Loucy (cell line): ENCODE measurements at regions not wholly inside any gene's neighbourhood (a gene's known extent, or its start where the extent isn't known, plus 50 kb on each side); places are given as distances from the start of the nearest gene placed in this dataset.
"Not testable (repeated sequence)": the region's sequence is repeated elsewhere in the genome, so short reads cannot be mapped to it uniquely, and the experiment has no call there.

ENCODE experiments used
- H2AFZ ChIP-seq: fragments of 200-600 bp; sonication (generic); 2 replicates; pipeline ENCODE4 v1.6.0; 2016; ENCODE audit warnings: antibody characterized with exemption, mild to moderate bottlenecking, low read length, moderate library complexity
- H3F3A ChIP-seq: fragments of 200-600 bp; 2 replicates; pipeline ENCODE4 v1.6.0; 2016; ENCODE audit warnings: antibody characterized with exemption, low read depth, mild to moderate bottlenecking
- H3K27me3 ChIP-seq: fragments of 200-600 bp; sonication (generic); 2 replicates; pipeline ENCODE4 v1.6.1; 2014; ENCODE audit warnings: low read length, mild to moderate bottlenecking; ENCODE audit not compliant: insufficient read depth, poor library complexity, severe bottlenecking
- H3K36me3 ChIP-seq: fragments of 200-600 bp; sonication (generic); 2 replicates; pipeline ENCODE4 v1.6.1; 2016; ENCODE audit warnings: low read length; ENCODE audit not compliant: insufficient read depth
- H3K4me1 ChIP-seq: fragments of 200-600 bp; sonication (generic); 2 replicates; pipeline ENCODE4 v1.5.1; 2014; ENCODE audit warnings: low read length, mild to moderate bottlenecking; ENCODE audit not compliant: insufficient read depth, poor library complexity, severe bottlenecking
- H3K4me2 ChIP-seq: fragments of 200-600 bp; sonication (generic); 2 replicates; pipeline ENCODE4 v1.6.0; 2014; ENCODE audit warnings: antibody characterized with exemption, low read length, low read depth, mild to moderate bottlenecking; ENCODE audit not compliant: poor library complexity, severe bottlenecking
- H3K4me3 ChIP-seq: fragments of 200-600 bp; sonication (generic); 2 replicates; pipeline ENCODE4 v1.5.1; 2014; ENCODE audit warnings: low read length, mild to moderate bottlenecking, mixed read lengths; ENCODE audit not compliant: poor library complexity, severe bottlenecking
- H3K79me2 ChIP-seq: fragments of 200-600 bp; sonication (generic); 2 replicates; pipeline ENCODE4 v1.6.1; 2014; ENCODE audit warnings: low read length; ENCODE audit not compliant: insufficient read depth
- H3K9ac ChIP-seq: fragments of 200-600 bp; sonication (generic); 2 replicates; pipeline ENCODE4 v1.6.0; 2014; ENCODE audit warnings: mild to moderate bottlenecking, low read depth, low read length, moderate library complexity; ENCODE audit not compliant: poor library complexity, severe bottlenecking
- H3K9me2 ChIP-seq: fragments of 200-600 bp; sonication (generic); replicated peaks from 2 replicates; pipeline ENCODE4 v1.6.1; 2016; ENCODE audit warnings: low read depth, low read length, mixed read lengths
- H3K9me3 ChIP-seq: fragments of 200-600 bp; sonication (generic); 2 replicates; pipeline ENCODE4 v1.6.1; 2014; ENCODE audit warnings: mild to moderate bottlenecking, antibody characterized with exemption, low read length, low read depth; ENCODE audit not compliant: insufficient read depth
- H4K20me1 ChIP-seq: fragments of 200-600 bp; sonication (generic); 2 replicates; pipeline ENCODE4 v1.6.0; 2014; ENCODE audit warnings: antibody characterized with exemption, low read length, mild to moderate bottlenecking; ENCODE audit not compliant: insufficient read depth, poor library complexity, severe bottlenecking
- EZH2phosphoT487 ChIP-seq: fragments of 200-600 bp; IDR thresholded peaks from 2 replicates; pipeline ENCODE4 v1.6.1; 2018; ENCODE audit warnings: antibody characterized with exemption, mild to moderate bottlenecking, moderate library complexity, borderline replicate concordance
- TF ChIP-seq, protein P1 (sequence below): fragments of 200-600 bp; sonication (generic); conservative IDR thresholded peaks from 2 replicates; pipeline ENCODE4 v1.5.1; 2014; ENCODE audit warnings: mild to moderate bottlenecking, antibody characterized with exemption, low read length

DNA sequence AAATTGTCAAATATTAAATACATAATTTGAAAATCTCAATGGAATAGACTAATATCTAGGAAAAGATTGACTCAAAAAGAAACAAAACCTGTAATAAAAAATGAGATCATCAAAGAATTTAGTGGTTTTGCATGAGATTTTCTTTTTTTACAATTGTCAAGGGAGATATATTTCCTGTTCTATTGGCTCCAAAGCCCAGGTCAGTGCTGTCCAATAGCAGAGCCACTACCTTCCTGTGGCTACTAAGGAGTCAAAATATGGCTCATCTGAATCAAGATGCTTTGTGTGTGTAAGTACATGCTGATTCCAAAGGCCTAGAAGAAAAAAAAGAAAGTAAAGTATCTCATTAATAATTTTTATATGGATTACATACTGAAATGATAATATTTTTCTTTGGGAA lies 191.9 kb downstream of the C7orf25 start:
- H3K79me2 ChIP-seq: no peaks in the 10 kb centered on the region
- TF ChIP-seq, protein P1, sequence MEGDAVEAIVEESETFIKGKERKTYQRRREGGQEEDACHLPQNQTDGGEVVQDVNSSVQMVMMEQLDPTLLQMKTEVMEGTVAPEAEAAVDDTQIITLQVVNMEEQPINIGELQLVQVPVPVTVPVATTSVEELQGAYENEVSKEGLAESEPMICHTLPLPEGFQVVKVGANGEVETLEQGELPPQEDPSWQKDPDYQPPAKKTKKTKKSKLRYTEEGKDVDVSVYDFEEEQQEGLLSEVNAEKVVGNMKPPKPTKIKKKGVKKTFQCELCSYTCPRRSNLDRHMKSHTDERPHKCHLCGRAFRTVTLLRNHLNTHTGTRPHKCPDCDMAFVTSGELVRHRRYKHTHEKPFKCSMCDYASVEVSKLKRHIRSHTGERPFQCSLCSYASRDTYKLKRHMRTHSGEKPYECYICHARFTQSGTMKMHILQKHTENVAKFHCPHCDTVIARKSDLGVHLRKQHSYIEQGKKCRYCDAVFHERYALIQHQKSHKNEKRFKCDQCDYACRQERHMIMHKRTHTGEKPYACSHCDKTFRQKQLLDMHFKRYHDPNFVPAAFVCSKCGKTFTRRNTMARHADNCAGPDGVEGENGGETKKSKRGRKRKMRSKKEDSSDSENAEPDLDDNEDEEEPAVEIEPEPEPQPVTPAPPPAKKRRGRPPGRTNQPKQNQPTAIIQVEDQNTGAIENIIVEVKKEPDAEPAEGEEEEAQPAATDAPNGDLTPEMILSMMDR: no peak
- TF ChIP-seq EZH2phosphoT487: no peak
- no peak overlapping the region for H2AFZ ChIP-seq
- peaks cover 11% of the 10 kb centered on the region; the same call in 1 of the 2 replicates for H3K9me3 ChIP-seq
- H3K4me1 ChIP-seq: peaks cover 44% of the 10 kb centered on the region
- H3K36me3 ChIP-seq: no peaks in the 10 kb centered on the region
- peak overlapping the region; percentile 85 for H3K4me2 ChIP-seq
- peak overlapping the region; percentile 55 for H3K4me3 ChIP-seq
- peak overlapping the region; percentile 60 for H3K9ac ChIP-seq
- no peaks in the 10 kb centered on the region for H3K27me3 ChIP-seq
- no peaks in the 10 kb centered on the region for H4K20me1 ChIP-seq
- no peaks in the 10 kb centered on the region for H3K9me2 ChIP-seq
- H3F3A ChIP-seq: 0 out of 2 replicates have a peak, but pooled peaks cover 6% of the 10 kb centered on the region

DNA sequence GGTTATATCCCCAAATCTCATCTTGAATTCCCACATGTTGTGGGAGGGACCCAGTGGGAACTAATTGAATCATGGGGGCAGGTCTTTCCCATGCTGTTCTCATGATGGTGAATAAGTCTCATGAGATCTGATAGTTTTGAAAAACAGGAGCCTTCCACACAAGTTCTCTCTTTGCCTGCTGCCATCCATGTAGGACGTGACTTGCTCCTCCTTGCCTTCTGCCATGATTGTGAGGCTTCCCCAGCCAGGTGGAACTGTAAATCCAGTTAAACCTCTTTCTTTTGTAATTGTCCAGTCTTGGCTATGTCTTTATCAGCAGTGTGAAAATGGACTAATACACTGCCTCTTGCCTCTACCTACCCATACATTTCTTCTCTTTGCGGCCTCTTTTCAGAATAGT lies 193.4 kb downstream of the C7orf25 start:
- not testable (repeated sequence) for H3K4me3 ChIP-seq

DNA sequence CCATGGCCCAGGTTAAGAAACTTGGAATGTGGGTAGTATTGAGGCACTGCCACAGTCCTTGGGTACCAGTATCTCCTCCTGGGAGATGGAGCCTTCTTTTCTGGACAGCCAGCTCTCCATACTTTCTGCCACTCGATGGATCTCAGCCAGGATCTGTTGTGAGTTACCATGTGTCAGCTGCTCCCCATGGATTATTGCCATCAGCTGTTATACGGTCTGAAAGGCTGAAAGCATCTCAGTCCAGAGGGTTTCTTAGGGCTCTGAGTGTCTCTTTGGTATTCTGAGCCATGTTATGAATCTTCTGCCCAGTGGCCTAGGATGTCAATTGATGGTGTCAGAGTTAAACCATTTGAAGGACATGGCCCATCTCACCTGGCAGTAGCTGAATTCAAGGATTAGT lies 197.5 kb downstream of the C7orf25 start:
- Histone ChIP-seq H3K4me3 (no peak overlapping the region), H3K9ac (no peak overlapping the region), H2AFZ (no peak overlapping the region), H3K9me3 (peaks cover 15% of the 10 kb centered on the region; the same call in 1 of the 2 replicates), H3K36me3 (no peaks in the 10 kb centered on the region), H3K79me2 (no peaks in the 10 kb centered on the region), H3K4me1 (peaks cover 16% of the 10 kb centered on the region), H3K4me2 (no peak overlapping the region), H3F3A (no peaks in the 10 kb centered on the region), H3K9me2 (no peaks in the 10 kb centered on the region), H4K20me1 (no peaks in the 10 kb centered on the region), H3K27me3 (no peaks in the 10 kb centered on the region)
- no peak for TF ChIP-seq EZH2phosphoT487
- TF ChIP-seq, protein P1: no peak

More for the DNA sequence above, 193.4 kb downstream of the C7orf25 start:
- not testable (repeated sequence) for H3K27me3 ChIP-seq, H2AFZ ChIP-seq, H3F3A ChIP-seq, H3K79me2 ChIP-seq, H4K20me1 ChIP-seq, H3K9me2 ChIP-seq, H3K36me3 ChIP-seq, H3K4me2 ChIP-seq, H3K9ac ChIP-seq
- Histone ChIP-seq H3K9me3 (peaks cover 14% of the 10 kb centered on the region; the same call in 1 of the 2 replicates), H3K4me1 (peaks cover 44% of the 10 kb centered on the region)

DNA sequence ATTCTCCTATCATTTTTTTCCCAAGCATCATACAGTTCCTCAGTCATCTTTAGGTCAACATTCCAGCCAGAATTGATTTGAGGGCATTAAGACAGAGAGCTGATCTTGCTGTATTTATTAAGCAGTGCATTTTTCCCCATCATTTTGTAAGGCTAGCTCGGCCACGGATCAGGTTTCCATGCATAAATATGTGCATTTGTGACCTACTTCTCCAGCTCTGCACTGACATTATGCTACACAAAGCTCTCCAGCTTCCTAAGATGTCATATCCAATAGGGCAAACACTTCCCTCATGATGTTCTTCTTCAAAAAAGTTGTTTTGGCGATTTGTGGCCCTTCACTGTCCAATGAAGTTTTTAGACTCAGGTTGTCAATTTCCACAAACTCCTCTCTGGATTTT lies 202.6 kb downstream of the C7orf25 start:
- Histone ChIP-seq H4K20me1 (no peaks in the 10 kb centered on the region), H2AFZ (no peak overlapping the region), H3K9me2 (no peaks in the 10 kb centered on the region), H3K9ac (no peak overlapping the region), H3K36me3 (no peaks in the 10 kb centered on the region), H3K4me3 (no peak overlapping the region), H3K9me3 (peaks cover 4% of the 10 kb centered on the region; the same call in 1 of the 2 replicates), H3K4me2 (no peak overlapping the region), H3K79me2 (no peaks in the 10 kb centered on the region), H3K27me3 (no peaks in the 10 kb centered on the region), H3K4me1 (no peaks in the 10 kb centered on the region), H3F3A (no peaks in the 10 kb centered on the region)
- TF ChIP-seq EZH2phosphoT487: no peak
